GM20000 (cell line): ENCODE measurements at regions not wholly inside any gene's neighbourhood (a gene's known extent, or its start where the extent isn't known, plus 50 kb on each side); places are given as distances from the start of the nearest gene placed in this dataset.
A peak's percentile ranks its signal among the peaks of the same experiment; 100 is the strongest.

Source experiments
- DNase-seq: peaks from one replicate; pipeline ENCODE4 v3.0.0; 2012; ENCODE audit warnings: low spot score
- TF ChIP-seq, protein P1 (sequence below): IDR thresholded peaks from 2 replicates; pipeline ENCODE4 v1.5.1; 2012; ENCODE audit warnings: mild to moderate bottlenecking, control low read depth; ENCODE audit errors: extremely low read depth, missing control alignments

DNA sequence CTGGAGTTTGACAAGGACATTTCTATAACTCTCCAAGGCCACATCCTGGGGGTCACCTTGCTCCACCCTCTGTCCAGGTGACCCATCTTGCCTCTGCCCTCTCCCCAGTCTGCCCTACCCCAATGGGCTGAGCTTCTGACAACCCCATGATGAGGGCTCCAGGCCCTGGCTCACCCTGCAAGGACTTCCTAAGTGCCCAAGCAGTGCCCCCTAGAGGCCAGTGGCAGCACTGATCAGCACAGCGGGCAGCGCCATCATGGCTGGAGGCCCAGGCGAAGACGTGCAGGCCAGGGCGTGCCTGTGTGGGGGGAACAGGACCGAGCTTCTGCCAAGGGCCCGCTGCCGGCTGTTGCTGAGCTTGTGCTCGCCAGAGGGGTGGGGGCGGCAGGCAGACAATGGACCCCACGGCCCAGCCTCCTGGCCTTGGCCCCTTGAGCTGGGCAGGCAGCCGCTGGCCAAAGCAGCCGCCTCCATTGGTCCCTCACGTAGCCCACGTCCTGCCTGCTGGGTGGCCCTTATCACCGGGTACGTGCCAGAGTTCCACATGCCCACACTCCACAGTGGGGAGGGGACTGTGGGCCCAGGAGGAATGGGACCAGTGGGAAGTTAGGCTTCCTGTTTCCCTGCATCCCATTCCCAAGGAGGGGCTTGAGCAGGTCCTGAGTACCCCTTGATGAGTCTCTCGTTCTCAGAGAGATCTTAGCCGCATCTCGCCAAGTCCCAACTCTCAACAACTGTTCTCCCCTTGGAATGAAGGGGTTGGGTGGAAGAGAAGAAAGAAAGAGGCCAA, 64.3 kb downstream of the MRPL14 start:
- TF ChIP-seq, protein P1, sequence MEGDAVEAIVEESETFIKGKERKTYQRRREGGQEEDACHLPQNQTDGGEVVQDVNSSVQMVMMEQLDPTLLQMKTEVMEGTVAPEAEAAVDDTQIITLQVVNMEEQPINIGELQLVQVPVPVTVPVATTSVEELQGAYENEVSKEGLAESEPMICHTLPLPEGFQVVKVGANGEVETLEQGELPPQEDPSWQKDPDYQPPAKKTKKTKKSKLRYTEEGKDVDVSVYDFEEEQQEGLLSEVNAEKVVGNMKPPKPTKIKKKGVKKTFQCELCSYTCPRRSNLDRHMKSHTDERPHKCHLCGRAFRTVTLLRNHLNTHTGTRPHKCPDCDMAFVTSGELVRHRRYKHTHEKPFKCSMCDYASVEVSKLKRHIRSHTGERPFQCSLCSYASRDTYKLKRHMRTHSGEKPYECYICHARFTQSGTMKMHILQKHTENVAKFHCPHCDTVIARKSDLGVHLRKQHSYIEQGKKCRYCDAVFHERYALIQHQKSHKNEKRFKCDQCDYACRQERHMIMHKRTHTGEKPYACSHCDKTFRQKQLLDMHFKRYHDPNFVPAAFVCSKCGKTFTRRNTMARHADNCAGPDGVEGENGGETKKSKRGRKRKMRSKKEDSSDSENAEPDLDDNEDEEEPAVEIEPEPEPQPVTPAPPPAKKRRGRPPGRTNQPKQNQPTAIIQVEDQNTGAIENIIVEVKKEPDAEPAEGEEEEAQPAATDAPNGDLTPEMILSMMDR: peak; percentile 59
- DNase-seq: no peak

DNA sequence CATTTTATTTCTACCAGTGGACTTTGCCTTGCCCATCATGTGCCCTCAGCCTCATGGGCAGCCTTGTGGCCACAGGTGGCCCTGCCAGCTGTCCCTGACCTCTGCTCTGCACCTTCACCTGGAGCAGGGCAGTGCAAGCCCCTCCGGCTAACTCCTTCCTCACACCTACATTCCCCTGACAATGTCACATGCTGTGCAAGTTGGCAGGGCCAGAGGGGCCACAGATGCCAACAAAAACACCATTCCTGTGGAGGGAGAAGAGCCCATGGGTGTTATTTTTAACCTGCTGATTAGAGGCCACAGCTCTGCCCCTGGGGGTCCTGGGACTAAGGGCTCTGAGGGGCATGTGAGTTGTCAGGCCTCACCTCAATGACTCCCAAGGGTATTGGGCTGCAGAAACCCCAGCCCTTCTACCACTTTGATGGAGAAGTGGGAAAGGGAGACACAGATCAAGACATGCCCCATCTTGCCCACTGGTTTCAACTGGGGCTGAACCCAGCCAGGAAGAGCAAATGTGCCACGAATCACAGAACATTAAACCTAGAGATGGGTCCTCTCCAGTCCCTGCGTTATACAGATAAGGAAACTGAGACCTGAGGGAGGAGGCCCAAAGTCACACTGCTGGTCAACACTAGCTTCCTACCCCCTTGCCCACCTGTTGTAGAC, 65.0 kb downstream of the MRPL14 start:
- DNase-seq: no peak
- TF ChIP-seq, protein P1: no peak

DNA sequence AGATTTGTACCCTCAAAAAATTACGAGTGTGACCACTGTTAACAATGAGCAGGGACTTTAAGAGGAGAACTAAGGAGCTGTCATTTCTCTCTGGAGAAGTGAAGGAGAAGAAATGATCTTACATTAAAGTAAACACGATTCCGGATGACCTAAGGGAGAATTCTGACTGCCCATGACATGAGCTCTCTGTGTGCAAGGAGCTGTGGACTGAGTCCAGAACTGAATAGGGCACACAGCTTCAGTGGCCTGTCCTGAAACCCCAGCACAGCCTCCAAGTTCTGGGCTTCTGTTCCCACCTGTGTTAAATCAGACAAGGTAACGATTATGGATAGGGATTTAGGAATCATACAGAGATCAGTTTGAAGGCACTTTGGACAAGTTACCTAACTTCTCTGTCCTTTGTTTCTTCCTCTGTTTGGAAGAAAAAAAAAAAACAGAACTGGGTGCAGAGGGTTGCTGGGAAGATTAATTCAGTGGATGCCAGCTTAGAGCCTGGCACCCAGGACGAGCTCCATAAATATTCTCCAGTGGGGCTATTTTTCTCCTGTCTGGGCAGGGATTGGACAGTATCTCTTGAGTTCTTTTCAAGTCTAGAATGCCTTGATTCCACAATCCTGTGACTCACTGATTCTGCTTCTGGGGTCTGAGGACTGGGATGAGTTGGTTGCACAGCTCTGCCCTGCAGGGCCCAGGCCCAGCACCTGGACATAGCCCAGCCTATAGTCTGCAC, 65.7 kb downstream of the MRPL14 start:
- no peak for DNase-seq
- TF ChIP-seq, protein P1: no peak

DNA sequence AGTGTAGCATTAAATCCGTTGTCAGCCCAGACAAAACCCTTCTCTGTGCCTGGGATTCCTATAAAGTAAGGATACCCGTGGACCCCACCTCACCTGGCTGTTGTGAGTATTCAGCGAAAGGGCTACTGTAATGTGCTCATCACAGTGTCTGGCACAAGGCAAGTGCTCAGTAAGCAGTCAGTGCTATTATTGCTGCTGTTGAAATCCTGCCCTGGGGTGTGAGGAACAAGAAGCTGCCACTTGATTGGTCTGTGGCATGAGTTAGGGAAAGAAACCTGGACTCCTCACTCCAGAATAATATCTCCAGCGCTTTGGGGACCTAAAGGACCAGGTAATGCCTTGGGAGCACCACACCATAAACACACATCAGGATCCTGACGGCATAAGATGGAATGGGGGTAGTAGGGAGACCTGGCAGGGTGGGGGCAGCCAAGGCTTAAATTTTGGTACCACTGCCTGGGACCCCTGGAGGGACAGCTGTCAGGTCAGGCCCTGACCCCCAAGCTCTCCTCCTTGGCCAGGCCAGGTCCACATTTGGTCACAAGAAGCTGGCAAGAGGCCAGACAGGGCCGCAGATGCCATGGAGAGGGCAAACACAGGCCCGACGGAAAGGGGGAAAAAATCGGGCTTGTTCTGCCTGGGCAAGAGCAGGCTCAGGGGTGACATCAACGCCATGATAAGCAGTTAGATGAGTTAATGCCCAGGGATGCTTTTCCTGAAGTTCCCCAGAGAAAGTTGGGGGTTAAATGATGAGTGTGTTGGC, 66.5 kb downstream of the MRPL14 start:
- no peak for DNase-seq
- TF ChIP-seq, protein P1: no peak

DNA sequence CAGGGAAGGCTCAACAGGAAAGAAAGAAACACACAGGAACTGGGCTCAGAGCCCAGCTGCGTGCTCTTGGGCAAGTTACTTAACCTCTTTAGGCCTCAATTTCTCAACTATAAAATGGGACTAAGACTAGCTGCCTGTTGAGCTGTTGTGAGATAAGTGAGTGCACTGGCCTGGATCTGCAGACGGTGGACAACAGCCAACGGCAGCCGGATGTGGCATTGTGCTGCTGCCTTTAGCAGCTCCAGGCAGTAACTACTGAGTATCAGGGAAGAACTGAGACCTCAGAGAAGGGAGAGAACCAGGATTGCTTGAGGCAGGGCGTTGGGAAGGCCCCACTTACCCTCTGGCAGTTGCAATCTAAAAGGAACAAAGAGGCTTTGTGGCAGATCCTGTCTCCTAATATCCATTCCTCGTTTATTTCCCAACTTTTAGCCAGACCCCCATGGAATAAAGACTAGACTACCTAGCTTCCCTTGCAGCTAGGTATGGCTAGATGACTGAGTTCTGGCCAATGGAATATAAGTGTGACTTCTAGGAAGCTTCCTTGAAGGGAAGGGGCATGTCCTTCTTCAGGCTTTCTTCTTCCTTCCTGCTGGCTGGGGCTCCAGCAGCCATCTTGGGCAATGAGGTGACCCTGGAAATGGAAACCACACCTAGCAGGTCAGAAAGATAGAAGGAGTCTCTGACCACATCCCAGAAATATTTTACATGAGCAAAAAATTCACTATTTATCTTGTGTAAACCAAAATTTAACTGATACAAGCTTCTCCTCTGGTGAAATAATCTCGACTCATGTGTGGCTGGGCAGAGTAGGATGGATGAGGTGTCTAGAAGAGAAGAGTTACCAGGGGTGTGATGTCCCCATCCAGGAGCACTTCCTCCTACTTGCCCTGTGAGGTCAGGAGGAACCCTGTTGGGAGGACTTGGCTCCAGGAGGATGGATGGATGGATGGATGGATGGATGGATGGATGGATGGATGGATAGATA, 67.6 kb downstream of the MRPL14 start:
- no peak for DNase-seq
- TF ChIP-seq, protein P1: no peak

DNA sequence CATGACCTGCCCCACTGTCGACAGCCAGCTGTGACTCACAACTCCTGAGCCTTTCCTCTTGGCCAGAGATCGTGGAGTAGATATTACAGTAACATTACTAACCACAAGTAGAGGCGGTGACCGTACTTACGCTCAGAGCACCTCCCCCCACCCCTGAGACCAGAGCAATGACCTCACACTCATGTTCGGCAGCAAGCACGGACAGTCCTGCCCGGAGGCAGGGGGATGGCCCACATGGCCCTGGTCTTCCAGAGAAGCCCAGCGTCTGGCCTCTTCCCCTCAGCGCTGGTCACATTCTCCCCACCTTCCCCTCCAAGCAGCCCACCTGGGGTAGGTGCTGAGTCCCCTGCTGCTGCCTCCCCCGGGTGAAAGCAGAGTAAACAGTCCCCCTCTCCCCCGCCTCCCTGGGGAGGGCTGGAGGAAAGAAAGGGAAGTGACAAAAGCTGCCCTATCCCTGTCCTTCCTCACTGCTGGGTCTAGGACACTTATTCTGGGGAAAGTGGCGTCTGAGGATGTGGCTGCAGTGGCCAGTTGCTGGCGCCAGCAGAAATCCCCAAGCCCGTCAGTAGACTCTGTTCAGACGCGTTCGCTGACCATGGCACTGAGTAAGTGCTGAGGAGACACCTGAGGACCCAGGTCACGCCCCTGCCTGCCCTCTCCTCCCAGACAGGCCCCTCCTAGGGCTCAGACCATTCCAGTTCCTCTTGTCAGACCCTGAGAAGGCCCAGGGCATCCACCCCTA, 68.5 kb downstream of the MRPL14 start:
- DNase-seq: peak; percentile 78
- TF ChIP-seq, protein P1: no peak
